ENCODE measurements at regions not wholly inside any gene's neighbourhood (a gene's known extent, or its start where the extent isn't known, plus 50 kb on each side); places are given as distances from the start of the nearest gene placed in this dataset.
A peak's percentile ranks its signal among the peaks of the same experiment; 100 is the strongest.
"Not testable (repeated sequence)": the region's sequence is repeated elsewhere in the genome, so short reads cannot be mapped to it uniquely, and the experiment has no call there.

GRCh38 chr5:84477485-84477884 lies 92.8 kb upstream of the EDIL3 start:
- no peak for DNase-seq

GRCh38 chr5:84474126-84474525 lies 89.4 kb upstream of the EDIL3 start:
- DNase-seq: no peak

- DNase-seq: no peak
These were observed 68.7 kb upstream of the EDIL3 start for GRCh38 chr5:84453405-84453804.

GRCh38 chr5:84450617-84451414 lies 66.1 kb upstream of the EDIL3 start:
- DNase-seq: peak; percentile 1 to 17

- DNase-seq: no peak
These were observed 60.5 kb upstream of the EDIL3 start for GRCh38 chr5:84445049-84445685.

- no peak for DNase-seq
These were observed 53.8 kb upstream of the EDIL3 start for GRCh38 chr5:84438456-84438855.

- DNase-seq: no peak
These were observed 53.1 kb upstream of the EDIL3 start for GRCh38 chr5:84437673-84438315.

- no peak for DNase-seq
These were observed 52.2 kb upstream of the EDIL3 start for GRCh38 chr5:84436866-84437265.

GRCh38 chr5:84435861-84436346 lies 51.2 kb upstream of the EDIL3 start:
- not testable (repeated sequence) for DNase-seq

Measured in Kasumi-1 (cell line).